K562 (cell line): ENCODE measurements at regions not wholly inside any gene's neighbourhood (a gene's known extent, or its start where the extent isn't known, plus 50 kb on each side); places are given as distances from the start of the nearest gene placed in this dataset.

Source experiments
- ATAC-seq: fragments of 200-7000 bp; cut with Tn5 transposase; 3 replicates; pipeline ENCODE4 v1.9.1; 2020; ENCODE audit warnings: moderate library complexity
- BruUV-seq: library from RNA; stranded (reverse); fragments of 400-500 nt; replicated peaks from 2 replicates; lab custom pipeline; 2021; lab: Mats Ljungman, UMichigan
- CTCF ChIA-PET: fragments of 300-600 bp; formaldehyde crosslinking; extraction: SDS; loops from one replicate; lab custom pipeline; 2021; ENCODE audit warnings: low intra/inter-chr PET ratio; lab: Yijun Ruan, JAX
- POLR2A ChIA-PET: fragments of 300-600, 350-650 bp; sonication (Branson Sonifier 250); formaldehyde crosslinking; extraction: SDS; loops from one replicate; lab custom pipeline; 2021; ENCODE audit warnings: antibody characterized with exemption, inconsistent platforms; lab: Yijun Ruan, JAX
- DNase-seq, 4 experiments: peaks; one replicate each; pipeline versions ENCODE4 v3.0.0 to v3.0.0-alpha.2; 2011 to 2018; ENCODE audit warnings: low spot score in 3 of 4, mixed read lengths in 3 of 4; ENCODE audit errors: extremely low read depth in 1 of 4
- FAIRE-seq: peaks from 2 replicates; lab custom pipeline; 2011; peaks lifted over from hg19 to GRCh38; lab: Jason Lieb, UNC
- H2AFZ ChIP-seq: 2 replicates; pipeline ENCODE4 v1.6.0; 2011; ENCODE audit warnings: low read depth, low read length, control low read depth, inconsistent platforms
- H3K27ac ChIP-seq: fragments of 200-600 bp; 3 replicates; pipeline ENCODE4 v1.8.0; 2011; ENCODE audit warnings: low read depth, mild to moderate bottlenecking, control low read depth, inconsistent platforms, low read length, moderate library complexity, mixed read lengths; ENCODE audit errors: extremely low read depth
- H3K27me3 ChIP-seq, 2 experiments: fragments of 300-600 bp in 1 of 2; 2 replicates in 1 of 2; 3 replicates in 1 of 2; pipeline versions ENCODE4 v1.6.0 to v1.8.0; 2011; ENCODE audit warnings: inconsistent platforms in 2 of 2, low read length in 2 of 2, mild to moderate bottlenecking in 1 of 2, mixed read lengths in 1 of 2, moderate library complexity in 1 of 2; ENCODE audit not compliant: control insufficient read depth in 2 of 2, insufficient read depth in 2 of 2
- H3K36me3 ChIP-seq: fragments of 300-600 bp; 3 replicates; pipeline ENCODE4 v1.8.0; 2011; ENCODE audit warnings: mild to moderate bottlenecking, low read length, inconsistent platforms; ENCODE audit not compliant: control insufficient read depth, insufficient read depth
- H3K4me1 ChIP-seq, 2 experiments: fragments of 200-600 bp in 1 of 2; replicated peaks in 1 of 2; 2 replicates in 1 of 2; 3 replicates in 1 of 2; pipeline versions ENCODE4 v1.5.1 to v1.8.0; 2011; ENCODE audit warnings: inconsistent platforms in 2 of 2, low read length in 2 of 2, mild to moderate bottlenecking in 1 of 2, mixed read lengths in 1 of 2, moderate library complexity in 1 of 2; ENCODE audit not compliant: control insufficient read depth in 2 of 2, insufficient read depth in 2 of 2
- H3K4me2 ChIP-seq: 2 replicates; pipeline ENCODE4 v1.6.1; 2011; ENCODE audit warnings: low read length, control low read depth, inconsistent platforms, mixed read lengths; ENCODE audit not compliant: insufficient read depth
- H3K4me3 ChIP-seq: fragments of 200-600 bp; sonication (generic), shearing (Covaris generic); 2 replicates; pipeline ENCODE4 v1.5.1; 2016; ENCODE audit warnings: control low read depth, inconsistent platforms
- H3K79me2 ChIP-seq: fragments of 200-600 bp; 3 replicates; pipeline ENCODE4 v1.8.0; 2011; ENCODE audit warnings: low read length, inconsistent platforms; ENCODE audit not compliant: control insufficient read depth, insufficient read depth
- H3K9ac ChIP-seq, 2 experiments: 2 replicates each; pipeline versions ENCODE4 v1.6.0 to v1.6.1; 2011; ENCODE audit warnings: low read depth in 2 of 2, low read length in 2 of 2, control low read depth in 1 of 2, inconsistent platforms in 1 of 2, mild to moderate bottlenecking in 1 of 2, mixed read lengths in 1 of 2; ENCODE audit not compliant: insufficient read depth in 1 of 2
- H3K9me1 ChIP-seq: one replicate; pipeline ENCODE4 v1.6.0; 2011; ENCODE audit warnings: inconsistent platforms, mild to moderate bottlenecking, low read length, moderate library complexity; ENCODE audit not compliant: control insufficient read depth, insufficient read depth
- H3K9me3 ChIP-seq: replicated peaks from 2 replicates; pipeline ENCODE4 v1.5.1; 2011; ENCODE audit warnings: low read depth, low read length, inconsistent platforms; ENCODE audit not compliant: control insufficient read depth, insufficient read depth
- H4K20me1 ChIP-seq: replicated peaks from 2 replicates; pipeline ENCODE4 v1.6.1; 2011; ENCODE audit warnings: low read length, inconsistent platforms, mixed read lengths; ENCODE audit not compliant: control insufficient read depth, insufficient read depth
- ESRRA ChIP-seq: fragments of 450-650 bp; IDR thresholded peaks from 2 replicates; pipeline ENCODE4 v1.6.1; 2014; ENCODE audit warnings: low read depth, mild to moderate bottlenecking, moderate library complexity, borderline replicate concordance
- ESRRB ChIP-seq: fragments of 250-450 bp; sonication (Bioruptor Pico); IDR thresholded peaks from 2 replicates; pipeline ENCODE4 v1.5.0; 2020; ENCODE audit warnings: mild to moderate bottlenecking, moderate library complexity, borderline replicate concordance
- FUS ChIP-seq: fragments of 200-400 bp; formaldehyde crosslinking; optimal IDR thresholded peaks from 2 replicates; pipeline ENCODE3; 2017; ENCODE audit warnings: low read depth, low read length
- POLR3A ChIP-seq: IDR thresholded peaks from 2 replicates; pipeline ENCODE4 v1.6.1; 2011; ENCODE audit warnings: borderline replicate concordance, mild to moderate bottlenecking, moderate library complexity; ENCODE audit not compliant: insufficient read length, insufficient read depth; ENCODE audit errors: extremely low read depth
- RNF2 ChIP-seq: sonication (generic); IDR thresholded peaks from 2 replicates; pipeline ENCODE4 v1.6.1; 2016
- TCF15 ChIP-seq: fragments of 250-450 bp; sonication (Bioruptor Pico); IDR thresholded peaks from 2 replicates; pipeline ENCODE4 v1.8.0; 2022; ENCODE audit warnings: moderate library complexity, mild to moderate bottlenecking, inconsistent platforms
- UBTF ChIP-seq, 2 experiments: IDR thresholded peaks; 2 replicates each; pipeline ENCODE4 v1.6.1; 2012; ENCODE audit warnings: improper control_type of control experiment in 2 of 2, low read depth in 2 of 2, low read length in 2 of 2, borderline replicate concordance in 1 of 2
- ZBTB1 ChIP-seq: sonication (generic); formaldehyde crosslinking; IDR thresholded peaks from 2 replicates; pipeline ENCODE4 v1.8.1; 2023; ENCODE audit warnings: missing genetic modification reagents, low read depth, mild to moderate bottlenecking, borderline replicate concordance
- WGBS: fragments of 100-300 bp; shearing (Covaris generic); methylation state at CpG from one replicate; pipeline ENCODE4 v1.1.6; 2016; ENCODE audit warnings: low coverage, mixed read lengths; ENCODE audit not compliant: insufficient coverage; ENCODE audit errors: missing lambda C conversion rate; 5-methylcytosine and 5-hydroxymethylcytosine counted together
- in situ Hi-C: fragments of 300-500 bp; cut with MboI; formaldehyde crosslinking; loops from 4 replicates; pipeline ENCODE4 v1.15.0; 2018; ENCODE audit warnings: inconsistent platforms, mixed read lengths
- intact Hi-C: fragments of 100-400 bp; cut with micrococcal nuclease; formaldehyde crosslinking; loops from 2 replicates; pipeline ENCODE4 v1.14.2; 2022

DNA sequence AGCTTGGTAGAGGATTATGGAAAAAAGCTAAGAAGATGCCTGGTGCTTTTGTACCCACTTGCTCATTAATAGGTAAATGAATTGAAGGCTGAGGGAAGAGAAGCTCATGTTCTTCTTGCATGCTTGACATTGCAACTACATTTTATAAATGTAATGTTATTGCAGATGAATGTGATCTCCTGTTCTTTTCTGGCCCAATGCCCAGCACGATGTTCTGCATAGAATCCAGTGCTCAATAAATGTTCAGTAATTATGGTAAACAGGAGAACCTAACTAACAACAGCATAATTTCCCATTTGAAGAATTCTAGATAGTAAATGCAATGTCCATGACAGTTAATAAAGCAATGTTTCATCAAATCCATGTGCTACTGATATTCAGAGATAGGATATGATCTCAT, 638.2 kb upstream of the SOX9 start:
- H3K27ac ChIP-seq, result no peak overlapping the region
- H4K20me1 ChIP-seq, result no peaks in the 10 kb centered on the region
- intact Hi-C loops, result no loop called here
- no peak for TF ChIP-seq FUS
- no peak for TF ChIP-seq ESRRA
- TF ChIP-seq ZBTB1 (CRISPR knock-in tag), result no peak
- no peak for TF ChIP-seq TCF15 (CRISPR knock-in tag)
- no peak for TF ChIP-seq POLR3A
- TF ChIP-seq UBTF (IDR thresholded peaks at IDR 0.05; ENCODE audit: borderline replicate concordance in 1 of 2, low read depth in 2 of 2, low read length in 2 of 2), result no peak
- no peak for TF ChIP-seq RNF2
- TF ChIP-seq ESRRB (CRISPR knock-in tag), result no peak
- H3K9me1 ChIP-seq, result no peaks in the 10 kb centered on the region
- H3K9ac ChIP-seq, result no peak overlapping the region
- H3K4me3 ChIP-seq, result no peak overlapping the region
- POLR2A ChIA-PET, result no interaction called here
- FAIRE-seq (no peak), ATAC-seq (no peak), DNase-seq (no peak)
- no peaks in the 10 kb centered on the region for H3K4me1 ChIP-seq
- H2AFZ ChIP-seq, result no peak overlapping the region
- no peaks in the 10 kb centered on the region for H3K27me3 ChIP-seq
- BruUV-seq, result no TSS peak
- H3K4me2 ChIP-seq, result no peak overlapping the region
- in situ Hi-C loops, result no loop called here
- CTCF ChIA-PET, result no interaction called here
- no peaks in the 10 kb centered on the region for H3K36me3 ChIP-seq
- no peaks in the 10 kb centered on the region for H3K79me2 ChIP-seq
- 0% methylated on average over 1 of the region's 1 CpG for WGBS
- H3K9me3 ChIP-seq, result no peaks in the 10 kb centered on the region
